ENCODE measurements at regions not wholly inside any gene's neighbourhood (a gene's known extent, or its start where the extent isn't known, plus 50 kb on each side); places are given as distances from the start of the nearest gene placed in this dataset.

GRCh38 chr7:25664593-25664992, 436.3 kb upstream of the NPVF start:
- H3K9me3 ChIP-seq, result no peaks in the 10 kb centered on the region
- WGBS, 2 donors, result 67 to 78% methylated on average over 2 of the region's 2 CpGs
- no peak for DNase-seq
- peaks cover 12 to 17% of the 10 kb centered on the region in 2 donors for H3K4me1 ChIP-seq
- no peaks in the 10 kb centered on the region for H3K27me3 ChIP-seq
- no peak overlapping the region for H3K4me3 ChIP-seq (replicated peaks in 1 of 3)
- no peak overlapping the region for H3K27ac ChIP-seq
- H3K36me3 ChIP-seq, result no peaks in the 10 kb centered on the region
- no peak for TF ChIP-seq CTCF (IDR thresholded peaks at IDR 0.05)
- TF ChIP-seq POLR2A (IDR thresholded peaks at IDR 0.05), result no peak
- intact Hi-C loops (cut with DNase I), result no loop called here

DNA sequence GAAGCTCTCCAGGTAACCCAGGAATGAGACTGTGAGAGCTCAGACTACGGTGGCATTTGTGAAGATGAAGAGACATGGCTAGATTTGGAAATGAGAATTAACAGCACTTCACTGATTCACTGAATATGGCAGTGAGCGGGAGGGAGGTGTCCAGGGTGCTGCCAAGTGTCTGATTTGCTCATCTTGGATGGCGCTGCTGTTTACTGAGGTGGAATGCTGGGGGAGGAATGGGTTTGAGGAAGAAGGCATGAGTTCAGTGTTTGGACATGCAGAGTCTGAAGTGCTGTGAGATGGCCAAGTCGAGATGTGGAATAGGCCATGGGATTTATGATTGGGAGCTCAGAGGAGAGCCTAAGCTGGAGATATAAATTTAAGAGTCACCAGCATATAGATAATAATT, 437.1 kb upstream of the NPVF start:
- intact Hi-C loops (cut with DNase I), result no loop called here
- DNase-seq, result no peak
- WGBS, 2 donors, result 80 to 90% methylated on average over 4 of the region's 4 CpGs

DNA sequence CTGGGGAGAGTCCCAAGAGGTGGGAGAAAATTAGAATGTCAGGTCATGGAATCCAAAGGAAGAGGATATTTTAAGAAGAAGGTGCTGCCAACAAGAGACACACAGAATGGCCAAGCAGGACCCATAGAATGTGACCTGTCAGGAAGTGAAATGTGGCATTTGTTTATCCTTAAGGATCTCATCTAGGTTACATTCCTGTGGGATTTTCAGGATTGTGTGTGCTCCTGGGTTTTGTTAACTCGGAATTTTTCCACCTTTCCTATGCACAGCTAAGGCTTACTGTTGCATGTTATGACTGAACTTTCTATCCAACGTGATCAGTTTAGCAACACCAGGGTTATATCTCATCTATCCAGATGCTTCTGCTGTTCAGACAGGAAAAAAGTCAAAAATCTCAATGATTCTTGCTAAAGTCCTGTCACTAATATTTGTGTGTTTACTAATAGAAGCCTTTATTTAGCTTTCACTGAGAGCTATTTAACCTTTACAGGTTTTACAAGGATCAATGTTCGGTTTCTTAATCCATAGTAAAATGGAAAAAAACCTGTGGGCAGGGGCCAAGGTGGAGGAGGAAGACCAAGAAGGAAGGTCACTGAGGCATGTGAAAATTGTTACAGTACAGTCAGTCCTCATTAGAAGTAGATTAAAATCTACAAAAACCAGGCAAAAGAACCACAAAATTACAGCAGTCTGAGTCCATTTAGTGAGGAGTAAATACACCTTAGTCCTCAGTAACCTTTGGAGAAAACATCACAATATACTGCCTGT, 437.8 kb upstream of the NPVF start:
- H3K36me3 ChIP-seq, result no peaks in the 10 kb centered on the region
- no peak overlapping the region for H3K4me3 ChIP-seq (replicated peaks in 1 of 3)
- intact Hi-C loops (cut with DNase I), result no loop called here
- H3K27me3 ChIP-seq, result no peaks in the 10 kb centered on the region
- peaks cover 0 to 18% of the 10 kb centered on the region in 2 donors for H3K4me1 ChIP-seq
- no peak for DNase-seq
- H3K27ac ChIP-seq, result no peak overlapping the region
- no peaks in the 10 kb centered on the region for H3K9me3 ChIP-seq
- WGBS, 2 donors, result 78 to 83% methylated on average over 3 of the region's 3 CpGs
- no peak for TF ChIP-seq POLR2A (IDR thresholded peaks at IDR 0.05)
- no peak for TF ChIP-seq CTCF (IDR thresholded peaks at IDR 0.05)

More for the DNA sequence above, 437.1 kb upstream of the NPVF start:
- Histone ChIP-seq H3K27me3 (no peaks in the 10 kb centered on the region), H3K27ac (no peak overlapping the region), H3K4me1 (peaks cover 4 to 15% of the 10 kb centered on the region in 2 donors), H3K4me3 (replicated peaks in 1 of 3) (no peak overlapping the region), H3K36me3 (no peaks in the 10 kb centered on the region), H3K9me3 (no peaks in the 10 kb centered on the region)
- TF ChIP-seq POLR2A (IDR thresholded peaks at IDR 0.05) (no peak), CTCF (IDR thresholded peaks at IDR 0.05) (no peak)

DNA sequence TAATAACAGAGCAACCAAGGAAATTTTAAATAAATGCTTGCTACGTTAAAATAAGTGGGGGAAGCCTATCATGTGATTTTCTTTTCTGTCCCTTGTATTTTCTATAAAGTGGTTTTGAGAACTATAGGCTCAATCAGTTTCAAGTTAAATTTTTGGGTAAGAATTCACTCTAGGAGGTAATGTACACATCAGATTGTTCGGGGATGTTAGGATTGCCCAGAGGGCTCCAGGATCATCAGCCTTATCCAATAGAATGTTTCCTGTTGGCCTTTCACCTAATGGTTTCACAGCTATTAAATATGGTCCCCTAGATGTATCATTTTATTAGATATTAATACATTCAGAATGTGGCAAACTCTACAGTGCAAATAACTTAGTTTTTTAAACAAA, 438.4 kb upstream of the NPVF start:
- TF ChIP-seq CTCF (IDR thresholded peaks at IDR 0.05), result no peak
- no peak for TF ChIP-seq POLR2A (IDR thresholded peaks at IDR 0.05)
- no peak overlapping the region for H3K4me3 ChIP-seq (replicated peaks in 1 of 3)
- no peak for DNase-seq
- 84 to 90% methylated on average over 2 of the region's 2 CpGs for WGBS, 2 donors
- H3K36me3 ChIP-seq, result no peaks in the 10 kb centered on the region
- H3K9me3 ChIP-seq, result no peaks in the 10 kb centered on the region
- intact Hi-C loops (cut with DNase I), result no loop called here
- no peaks in the 10 kb centered on the region for H3K27me3 ChIP-seq
- H3K4me1 ChIP-seq, result peaks cover 0 to 18% of the 10 kb centered on the region in 2 donors
- H3K27ac ChIP-seq, result no peak overlapping the region

DNA sequence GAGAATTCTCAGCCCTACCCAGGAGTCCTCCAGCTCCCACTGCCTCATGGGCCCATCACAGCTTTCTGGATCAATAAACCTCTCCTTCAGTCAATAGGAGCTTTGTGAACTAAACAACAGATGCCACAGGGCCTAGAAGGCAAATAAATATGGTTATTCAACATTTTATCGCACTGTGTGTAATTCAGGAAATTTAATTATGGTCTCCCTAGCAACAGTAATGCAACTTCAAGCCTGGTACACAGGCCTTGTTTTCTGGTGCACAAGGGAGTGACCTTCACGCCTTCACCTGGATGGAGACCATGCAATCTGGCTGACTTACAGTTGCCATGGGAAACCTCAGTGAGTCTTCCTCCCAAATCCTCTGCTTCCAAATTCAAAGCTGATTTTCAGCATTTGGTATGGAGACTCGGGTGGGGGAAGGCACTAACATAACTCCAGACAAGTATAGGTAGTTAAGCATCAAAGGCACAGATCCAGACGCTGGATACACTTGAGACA, 441.0 kb upstream of the NPVF start:
- H3K4me1 ChIP-seq, result peaks cover 0 to 9% of the 10 kb centered on the region in 2 donors
- intact Hi-C loops (cut with DNase I), result no loop called here
- H3K9me3 ChIP-seq, result no peaks in the 10 kb centered on the region
- DNase-seq, result no peak
- WGBS, 2 donors, result 72 to 77% methylated on average over 4 of the region's 4 CpGs
- H3K27ac ChIP-seq, result no peak overlapping the region
- no peaks in the 10 kb centered on the region for H3K27me3 ChIP-seq
- TF ChIP-seq CTCF (IDR thresholded peaks at IDR 0.05), result no peak
- TF ChIP-seq POLR2A (IDR thresholded peaks at IDR 0.05), result no peak
- no peak overlapping the region for H3K4me3 ChIP-seq (replicated peaks in 1 of 3)
- H3K36me3 ChIP-seq, result no peaks in the 10 kb centered on the region
